GM19463 (cell line): ENCODE measurements at regions not wholly inside any gene's neighbourhood (a gene's known extent, or its start where the extent isn't known, plus 50 kb on each side); places are given as distances from the start of the nearest gene placed in this dataset.

Experiments used
- ATAC-seq: cut with Tn5 transposase; IDR thresholded peaks from one replicate; pipeline ENCODE4 v1.9.1; 2021; ENCODE audit warnings: mild to moderate bottlenecking, moderate library complexity; ENCODE audit not compliant: unreplicated experiment

- no peak for ATAC-seq
Observed at GRCh38 chr2:79359419-79359818, 153.4 kb upstream of the CTNNA2 start.

- no peak for ATAC-seq
Observed at GRCh38 chr2:79355569-79355968, 157.3 kb upstream of the CTNNA2 start.

GRCh38 chr2:79327460-79327859 lies 167.9 kb upstream of the REG3A start:
- no peak for ATAC-seq

GRCh38 chr2:79320871-79321270 lies 161.3 kb upstream of the REG3A start:
- ATAC-seq: no peak

GRCh38 chr2:79294994-79295393 lies 135.4 kb upstream of the REG3A start:
- no peak for ATAC-seq

- no peak for ATAC-seq
Observed at GRCh38 chr2:79292958-79293315, 133.4 kb upstream of the REG3A start.

GRCh38 chr2:79292239-79292957 lies 132.8 kb upstream of the REG3A start:
- ATAC-seq: no peak

- no peak for ATAC-seq
Observed at GRCh38 chr2:79275863-79276262, 116.3 kb upstream of the REG3A start.

GRCh38 chr2:79275197-79275596 lies 115.6 kb upstream of the REG3A start:
- ATAC-seq: no peak

GRCh38 chr2:79272616-79273015 lies 113.1 kb upstream of the REG3A start:
- ATAC-seq: no peak

GRCh38 chr2:79271456-79271855 lies 111.9 kb upstream of the REG3A start:
- no peak for ATAC-seq

GRCh38 chr2:79260848-79261247 lies 101.3 kb upstream of the REG3A start:
- no peak for ATAC-seq

- no peak for ATAC-seq
Observed at GRCh38 chr2:79259959-79260358, 100.4 kb upstream of the REG3A start.

- ATAC-seq: no peak
Observed at GRCh38 chr2:79259296-79259695, 99.7 kb upstream of the REG3A start.

GRCh38 chr2:79253243-79253774 lies 93.8 kb upstream of the REG3A start:
- ATAC-seq: no peak

- ATAC-seq: no peak
Observed at GRCh38 chr2:79250656-79251055, 91.1 kb upstream of the REG3A start.

- ATAC-seq: no peak
Observed at GRCh38 chr2:79248776-79249175, 89.2 kb upstream of the REG3A start.

GRCh38 chr2:79235135-79235534 lies 75.6 kb upstream of the REG3A start:
- ATAC-seq: no peak

GRCh38 chr2:79223539-79223938 lies 64.0 kb upstream of the REG3A start:
- ATAC-seq: no peak

GRCh38 chr2:79219383-79219988 lies 59.9 kb upstream of the REG3A start:
- peak; percentile 83 for ATAC-seq

GRCh38 chr2:79210274-79210917 lies 50.8 kb upstream of the REG3A start:
- no peak for ATAC-seq
